Neural progenitor cell (in vitro differentiated cells): ENCODE measurements at regions not wholly inside any gene's neighbourhood (a gene's known extent, or its start where the extent isn't known, plus 50 kb on each side); places are given as distances from the start of the nearest gene placed in this dataset.
"Not testable (repeated sequence)": the region's sequence is repeated elsewhere in the genome, so short reads cannot be mapped to it uniquely, and the experiment has no call there.

Source experiments
- DNase-seq: peaks from one replicate; pipeline ENCODE4 v3.0.0-alpha.2; 2016; ENCODE audit warnings: low spot score
- H2AFZ ChIP-seq: fragments of 200-600 bp; sonication (generic); replicated peaks from 2 replicates; pipeline ENCODE4 v1.6.1; 2016; ENCODE audit warnings: antibody characterized with exemption
- H3F3A ChIP-seq: fragments of 200-600 bp; sonication (generic); 2 replicates; pipeline ENCODE4 v1.6.1; 2016; ENCODE audit warnings: antibody characterized with exemption, low read depth
- H3K27ac ChIP-seq: fragments of 200-600 bp; sonication (generic); 2 replicates; pipeline ENCODE4 v1.5.1; 2016; ENCODE audit warnings: mild to moderate bottlenecking
- H3K27me3 ChIP-seq: fragments of 200-600 bp; sonication (generic); 2 replicates; pipeline ENCODE4 v1.6.1; 2016; ENCODE audit warnings: mild to moderate bottlenecking, moderate library complexity
- H3K36me3 ChIP-seq: fragments of 200-600 bp; sonication (generic); 2 replicates; pipeline ENCODE4 v1.5.1; 2016
- H3K4me1 ChIP-seq: fragments of 200-600 bp; sonication (generic); 2 replicates; pipeline ENCODE4 v1.6.1; 2016; ENCODE audit warnings: mixed run types
- H3K4me2 ChIP-seq: fragments of 200-600 bp; sonication (generic); 2 replicates; pipeline ENCODE4 v1.6.1; 2016
- H3K4me3 ChIP-seq: fragments of 200-600 bp; sonication (generic); 2 replicates; pipeline ENCODE4 v1.5.1; 2016
- H3K79me2 ChIP-seq: fragments of 200-600 bp; sonication (generic); 2 replicates; pipeline ENCODE4 v1.6.1; 2016; ENCODE audit warnings: low read depth
- H3K9ac ChIP-seq: fragments of 200-600 bp; sonication (generic); 2 replicates; pipeline ENCODE4 v1.6.1; 2016
- H3K9me3 ChIP-seq: fragments of 200-600 bp; sonication (generic); 2 replicates; pipeline ENCODE4 v1.5.1; 2016; ENCODE audit warnings: low read depth
- H4K20me1 ChIP-seq: fragments of 200-600 bp; sonication (generic); 2 replicates; pipeline ENCODE4 v1.6.1; 2016; ENCODE audit warnings: low read depth
- H3K27ac Mint-ChIP-seq: 3 replicates; pipeline ENCODE4 v1.8.0; 2021; ENCODE audit warnings: mixed read lengths
- H3K27me3 Mint-ChIP-seq: 2 replicates; pipeline ENCODE4 v1.8.0; 2022; ENCODE audit warnings: low read depth, mild to moderate bottlenecking, inconsistent platforms, moderate library complexity, mixed read lengths; ENCODE audit not compliant: insufficient read depth
- H3K36me3 Mint-ChIP-seq: 3 replicates; pipeline ENCODE4 v1.8.0; 2021; ENCODE audit warnings: mixed read lengths
- H3K4me1 Mint-ChIP-seq: 3 replicates; pipeline ENCODE4 v1.8.0; 2021; ENCODE audit warnings: mixed read lengths
- H3K4me3 Mint-ChIP-seq: 3 replicates; pipeline ENCODE4 v1.8.0; 2021; ENCODE audit warnings: mild to moderate bottlenecking, moderate library complexity, mixed read lengths
- H3K9me3 Mint-ChIP-seq: 3 replicates; pipeline ENCODE4 v1.8.0; 2020; ENCODE audit warnings: mixed read lengths
- CTCF ChIP-seq: fragments of 200-600 bp; sonication (generic); IDR thresholded peaks from 2 replicates; pipeline ENCODE4 v1.5.1; 2017; ENCODE audit warnings: antibody characterized with exemption, mild to moderate bottlenecking

- not testable (repeated sequence) for H3K4me2 ChIP-seq, H3K36me3 Mint-ChIP-seq, H3K79me2 ChIP-seq, H3K4me3 ChIP-seq, H2AFZ ChIP-seq, H3K27me3 ChIP-seq, H3K27me3 Mint-ChIP-seq, H3K9me3 Mint-ChIP-seq, H3K4me3 Mint-ChIP-seq, H3K27ac ChIP-seq, H3K9ac ChIP-seq, H3K9me3 ChIP-seq, H3K4me1 Mint-ChIP-seq, H3K27ac Mint-ChIP-seq, H3K36me3 ChIP-seq, DNase-seq, H3F3A ChIP-seq, H4K20me1 ChIP-seq, H3K4me1 ChIP-seq
Observed at GRCh38 chr1:610538-610937, 75.9 kb downstream of the OR4F16 start.

- H3K36me3 Mint-ChIP-seq, H3K4me1 ChIP-seq, H2AFZ ChIP-seq, H3K36me3 ChIP-seq, H3F3A ChIP-seq, H3K27ac Mint-ChIP-seq, H3K27me3 ChIP-seq, H3K4me2 ChIP-seq, H3K9ac ChIP-seq, H3K27ac ChIP-seq, H3K4me1 Mint-ChIP-seq, H4K20me1 ChIP-seq, H3K9me3 Mint-ChIP-seq, H3K9me3 ChIP-seq, H3K4me3 ChIP-seq, H3K79me2 ChIP-seq, H3K4me3 Mint-ChIP-seq, H3K27me3 Mint-ChIP-seq, DNase-seq: not testable (repeated sequence)
- TF ChIP-seq CTCF: peak; percentile 14
Observed at GRCh38 chr1:609161-609560, 77.3 kb downstream of the OR4F16 start.

DNA sequence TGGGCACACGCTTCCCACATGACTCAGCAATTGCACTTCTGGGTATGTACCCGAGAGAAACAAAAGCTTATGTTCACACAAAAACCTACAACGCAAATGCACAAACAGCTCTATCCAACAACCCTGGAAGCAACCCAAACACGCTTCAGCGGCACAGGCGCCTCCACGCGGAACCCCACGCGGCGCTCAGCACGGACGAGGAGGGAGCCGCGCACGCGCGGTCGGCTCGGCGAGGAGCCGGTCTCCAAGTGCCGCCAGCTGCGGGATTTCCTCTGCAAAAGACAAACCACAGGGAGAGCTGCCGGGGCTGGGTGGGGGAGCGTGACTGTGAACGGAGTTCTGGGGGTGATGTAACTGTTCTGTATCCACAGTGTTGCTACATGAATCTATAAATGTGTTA lies 81.2 kb downstream of the OR4F16 start:
- not testable (repeated sequence) for H3K4me1 Mint-ChIP-seq, H3K36me3 Mint-ChIP-seq, H4K20me1 ChIP-seq, H3K4me3 ChIP-seq, H3K4me3 Mint-ChIP-seq, H3K9me3 Mint-ChIP-seq, H3F3A ChIP-seq, H3K4me2 ChIP-seq, DNase-seq, H3K27me3 Mint-ChIP-seq, H3K36me3 ChIP-seq, H3K9ac ChIP-seq, H3K27ac ChIP-seq, H3K79me2 ChIP-seq, H3K27me3 ChIP-seq, H2AFZ ChIP-seq, H3K4me1 ChIP-seq, H3K27ac Mint-ChIP-seq, H3K9me3 ChIP-seq

DNA sequence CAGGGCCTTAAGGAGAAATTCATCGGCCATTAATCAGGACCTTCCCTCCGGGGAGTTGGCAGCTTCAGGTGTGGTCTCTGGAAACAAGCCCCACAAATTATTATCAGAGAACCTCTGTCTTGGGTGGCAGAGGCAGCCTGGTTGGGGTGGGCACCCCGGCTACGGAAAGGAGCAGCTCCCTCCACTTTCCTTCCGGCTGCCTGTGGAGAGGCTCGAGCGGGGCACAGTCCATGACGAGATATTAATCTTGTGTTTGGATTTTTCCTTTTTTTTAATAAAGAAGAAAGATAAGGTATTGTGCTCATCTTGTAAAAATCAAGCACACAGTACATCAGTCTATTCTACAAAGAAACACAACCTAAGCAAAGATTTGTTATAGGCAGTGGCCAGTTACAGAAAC lies 98.2 kb downstream of the OR4F16 start:
- H3K9ac ChIP-seq, H3K27me3 ChIP-seq, H3K27ac ChIP-seq, H3K4me3 Mint-ChIP-seq, H3K4me3 ChIP-seq, H3K4me1 Mint-ChIP-seq, H3F3A ChIP-seq, H3K79me2 ChIP-seq, H3K4me2 ChIP-seq, H3K9me3 Mint-ChIP-seq, H3K4me1 ChIP-seq, H3K36me3 Mint-ChIP-seq, DNase-seq, H3K27ac Mint-ChIP-seq, H3K36me3 ChIP-seq, H3K9me3 ChIP-seq, H4K20me1 ChIP-seq, H2AFZ ChIP-seq, H3K27me3 Mint-ChIP-seq: not testable (repeated sequence)

DNA sequence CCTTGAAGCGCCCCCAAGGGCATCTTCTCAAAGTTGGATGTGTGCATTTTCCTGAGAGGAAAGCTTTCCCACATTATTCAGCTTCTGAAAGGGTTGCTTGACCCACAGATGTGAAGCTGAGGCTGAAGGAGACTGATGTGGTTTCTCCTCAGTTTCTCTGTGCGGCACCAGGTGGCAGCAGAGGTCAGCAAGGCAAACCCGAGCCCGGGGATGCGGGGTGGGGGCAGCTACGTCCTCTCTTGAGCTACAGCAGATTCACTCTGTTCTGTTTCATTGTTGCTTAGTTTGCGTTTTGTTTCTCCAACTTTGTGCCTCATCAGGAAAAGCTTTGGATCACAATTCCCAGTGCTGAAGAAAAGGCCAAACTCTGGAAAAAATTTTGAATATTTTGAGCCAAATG lies 100.5 kb downstream of the OR4F16 start:
- not testable (repeated sequence) for H3K4me3 ChIP-seq, H2AFZ ChIP-seq, H3K79me2 ChIP-seq, H3K9ac ChIP-seq, H3F3A ChIP-seq, H3K36me3 ChIP-seq, H3K4me1 ChIP-seq, H4K20me1 ChIP-seq, H3K36me3 Mint-ChIP-seq, H3K27me3 ChIP-seq, H3K4me3 Mint-ChIP-seq, H3K27ac Mint-ChIP-seq, H3K9me3 Mint-ChIP-seq, H3K27me3 Mint-ChIP-seq, H3K4me2 ChIP-seq, H3K27ac ChIP-seq, H3K4me1 Mint-ChIP-seq, H3K9me3 ChIP-seq, DNase-seq
- TF ChIP-seq CTCF: peak; percentile 44
